Esophagus muscularis mucosa (tissue), 3 donors: ENCODE measurements at regions not wholly inside any gene's neighbourhood (a gene's known extent, or its start where the extent isn't known, plus 50 kb on each side); places are given as distances from the start of the nearest gene placed in this dataset.

Source experiments
- CTCF ChIP-seq, 3 experiments: fragments of 200-600 bp in 2 of 3; fragments of 450-650 bp in 1 of 3; sonication (generic) in 2 of 3; IDR thresholded peaks; one replicate each; pipeline ENCODE4 v1.5.1; 2017 to 2019; ENCODE audit warnings: antibody characterized with exemption in 3 of 3, mild to moderate bottlenecking in 2 of 3, moderate library complexity in 1 of 3
- POLR2A ChIP-seq: fragments of 450-650 bp; IDR thresholded peaks from one replicate; pipeline ENCODE4 v1.6.1; 2017; ENCODE audit warnings: antibody characterized with exemption, moderate library complexity, mild to moderate bottlenecking, low read depth

DNA sequence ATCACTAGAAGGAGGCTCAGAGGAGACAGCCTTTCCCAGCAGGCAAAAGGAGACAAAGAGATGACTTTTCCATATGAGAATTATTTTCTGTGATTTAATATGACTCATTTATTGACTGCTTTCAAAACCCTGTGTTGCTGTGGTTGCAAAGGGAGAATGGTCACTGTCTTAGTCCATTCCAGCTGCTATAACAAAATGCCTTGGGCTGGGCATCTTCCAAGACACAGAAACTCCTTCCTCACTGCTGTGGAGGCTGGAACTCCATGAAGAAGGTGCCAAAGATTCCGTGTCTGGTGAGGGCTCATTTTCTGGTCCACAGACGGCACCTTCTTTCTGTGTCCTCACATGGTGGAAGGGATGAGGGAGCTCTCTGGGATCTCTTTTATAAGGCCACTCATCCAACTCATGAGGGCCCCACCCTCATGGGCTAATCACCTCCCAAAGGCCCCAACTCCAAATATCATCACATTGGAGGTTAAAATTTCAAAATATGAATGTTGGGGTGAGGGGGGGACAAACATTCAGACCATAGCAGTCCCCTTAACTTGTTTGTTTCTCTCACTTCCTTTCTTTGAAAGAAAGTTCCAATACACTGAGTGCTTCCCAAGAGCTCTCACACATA is 252.1 kb upstream of the RAB4A start:
- TF ChIP-seq CTCF (IDR thresholded peaks at IDR 0.05) (no peak), POLR2A (no peak)
